ENCODE measurements at regions not wholly inside any gene's neighbourhood (a gene's known extent, or its start where the extent isn't known, plus 50 kb on each side); places are given as distances from the start of the nearest gene placed in this dataset.

GRCh38 chr21:22136740-22137139 lies 1138.5 kb downstream of the NCAM2 start:
- no peak for TF ChIP-seq CTCF (IDR thresholded peaks at IDR 0.05)
- TF ChIP-seq POLR2A (IDR thresholded peaks at IDR 0.05): no peak

Data from uterus (tissue), 2 donors.